ENCODE measurements at regions not wholly inside any gene's neighbourhood (a gene's known extent, or its start where the extent isn't known, plus 50 kb on each side); places are given as distances from the start of the nearest gene placed in this dataset.
"Not testable (repeated sequence)": the region's sequence is repeated elsewhere in the genome, so short reads cannot be mapped to it uniquely, and the experiment has no call there.

- not testable (repeated sequence) for TF ChIP-seq POLR2AphosphoS5, CTCF (IDR thresholded peaks at IDR 0.05)
These were observed 175.9 kb upstream of the PLGLB2 start for GRCh38 chr2:87571889-87572465.
